Astrocyte of the cerebellum (primary cell): ENCODE measurements at regions not wholly inside any gene's neighbourhood (a gene's known extent, or its start where the extent isn't known, plus 50 kb on each side); places are given as distances from the start of the nearest gene placed in this dataset.

Experiments used
- DNase-seq: peaks from one replicate; pipeline ENCODE4 v3.0.0-alpha.2; 2011; ENCODE audit warnings: low read depth
- H3K4me3 ChIP-seq: 2 replicates; pipeline ENCODE4 v1.5.1; 2011; ENCODE audit warnings: mild to moderate bottlenecking, low read depth, low read length, moderate library complexity
- in situ Hi-C: cut with HindIII; loops from 2 replicates; pipeline ENCODE4 v1.10.0; 2017; ENCODE audit warnings: low sequenced_read_pairs
- TF ChIP-seq, protein P1 (sequence below): IDR thresholded peaks from 2 replicates; pipeline ENCODE4 v1.5.1; 2012; ENCODE audit warnings: low read length, low read depth, moderate library complexity, mild to moderate bottlenecking; ENCODE audit errors: missing control alignments

- H3K4me3 ChIP-seq: no peak overlapping the region
- TF ChIP-seq, protein P1, sequence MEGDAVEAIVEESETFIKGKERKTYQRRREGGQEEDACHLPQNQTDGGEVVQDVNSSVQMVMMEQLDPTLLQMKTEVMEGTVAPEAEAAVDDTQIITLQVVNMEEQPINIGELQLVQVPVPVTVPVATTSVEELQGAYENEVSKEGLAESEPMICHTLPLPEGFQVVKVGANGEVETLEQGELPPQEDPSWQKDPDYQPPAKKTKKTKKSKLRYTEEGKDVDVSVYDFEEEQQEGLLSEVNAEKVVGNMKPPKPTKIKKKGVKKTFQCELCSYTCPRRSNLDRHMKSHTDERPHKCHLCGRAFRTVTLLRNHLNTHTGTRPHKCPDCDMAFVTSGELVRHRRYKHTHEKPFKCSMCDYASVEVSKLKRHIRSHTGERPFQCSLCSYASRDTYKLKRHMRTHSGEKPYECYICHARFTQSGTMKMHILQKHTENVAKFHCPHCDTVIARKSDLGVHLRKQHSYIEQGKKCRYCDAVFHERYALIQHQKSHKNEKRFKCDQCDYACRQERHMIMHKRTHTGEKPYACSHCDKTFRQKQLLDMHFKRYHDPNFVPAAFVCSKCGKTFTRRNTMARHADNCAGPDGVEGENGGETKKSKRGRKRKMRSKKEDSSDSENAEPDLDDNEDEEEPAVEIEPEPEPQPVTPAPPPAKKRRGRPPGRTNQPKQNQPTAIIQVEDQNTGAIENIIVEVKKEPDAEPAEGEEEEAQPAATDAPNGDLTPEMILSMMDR: no peak
- no peak for DNase-seq
- in situ Hi-C loops: no loop called here
Measured at GRCh38 chr16:8026450-8026849, 563.9 kb downstream of the TMEM114 start.

GRCh38 chr16:8023326-8023725 is 567.0 kb downstream of the TMEM114 start:
- in situ Hi-C loops: no loop called here
- TF ChIP-seq, protein P1: no peak
- H3K4me3 ChIP-seq: no peak overlapping the region

GRCh38 chr16:8005096-8005860 is 585.0 kb downstream of the TMEM114 start:
- no peak overlapping the region for H3K4me3 ChIP-seq
- no peak for DNase-seq
- TF ChIP-seq, protein P1: no peak
- in situ Hi-C loops: no loop called here

More at GRCh38 chr16:8023326-8023725, 567.0 kb downstream of the TMEM114 start:
- DNase-seq: no peak

DNA sequence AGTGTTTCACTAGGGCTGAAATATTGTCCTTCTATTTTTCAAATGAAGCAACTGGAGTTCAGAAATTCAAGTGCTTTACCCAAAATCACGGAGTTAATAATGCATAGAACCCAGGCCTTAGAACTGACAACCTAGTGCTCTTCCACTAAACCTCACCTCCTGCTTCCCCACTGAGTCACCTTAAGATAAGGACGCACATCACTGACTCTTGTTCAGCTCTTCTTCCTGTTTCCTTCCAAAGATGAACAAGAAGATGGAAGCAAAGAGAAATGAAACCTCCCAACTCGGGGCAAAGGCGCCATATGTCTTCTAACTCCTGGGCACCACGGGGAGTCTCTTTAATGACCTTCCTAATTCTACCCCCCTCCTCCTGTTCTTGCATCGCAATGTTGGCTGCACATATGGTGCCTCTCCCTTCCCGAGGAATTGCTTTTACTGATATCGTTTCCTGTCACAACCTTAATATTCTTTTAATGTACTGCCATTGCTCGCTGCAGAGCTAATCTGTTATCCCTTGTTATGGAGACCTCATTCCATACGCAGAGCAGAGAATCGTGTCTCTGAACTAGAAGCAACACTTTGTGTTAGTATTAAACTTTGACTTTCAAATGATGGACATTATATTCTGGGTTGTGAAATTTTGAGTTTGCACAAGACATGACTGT is 591.4 kb downstream of the TMEM114 start:
- no peak overlapping the region for H3K4me3 ChIP-seq
- no peak for DNase-seq
- TF ChIP-seq, protein P1: no peak
- in situ Hi-C loops: no loop called here

- H3K4me3 ChIP-seq: no peak overlapping the region
- no peak for DNase-seq
- TF ChIP-seq, protein P1: no peak
- in situ Hi-C loops: no loop called here
Measured at GRCh38 chr16:7997966-7998365, 592.3 kb downstream of the TMEM114 start.

- no peak for DNase-seq
- H3K4me3 ChIP-seq: no peak overlapping the region
- TF ChIP-seq, protein P1: no peak
- in situ Hi-C loops: no loop called here
Measured at GRCh38 chr16:7992616-7993015, 597.7 kb downstream of the TMEM114 start.
